ENCODE measurements at regions not wholly inside any gene's neighbourhood (a gene's known extent, or its start where the extent isn't known, plus 50 kb on each side); places are given as distances from the start of the nearest gene placed in this dataset.

DNA sequence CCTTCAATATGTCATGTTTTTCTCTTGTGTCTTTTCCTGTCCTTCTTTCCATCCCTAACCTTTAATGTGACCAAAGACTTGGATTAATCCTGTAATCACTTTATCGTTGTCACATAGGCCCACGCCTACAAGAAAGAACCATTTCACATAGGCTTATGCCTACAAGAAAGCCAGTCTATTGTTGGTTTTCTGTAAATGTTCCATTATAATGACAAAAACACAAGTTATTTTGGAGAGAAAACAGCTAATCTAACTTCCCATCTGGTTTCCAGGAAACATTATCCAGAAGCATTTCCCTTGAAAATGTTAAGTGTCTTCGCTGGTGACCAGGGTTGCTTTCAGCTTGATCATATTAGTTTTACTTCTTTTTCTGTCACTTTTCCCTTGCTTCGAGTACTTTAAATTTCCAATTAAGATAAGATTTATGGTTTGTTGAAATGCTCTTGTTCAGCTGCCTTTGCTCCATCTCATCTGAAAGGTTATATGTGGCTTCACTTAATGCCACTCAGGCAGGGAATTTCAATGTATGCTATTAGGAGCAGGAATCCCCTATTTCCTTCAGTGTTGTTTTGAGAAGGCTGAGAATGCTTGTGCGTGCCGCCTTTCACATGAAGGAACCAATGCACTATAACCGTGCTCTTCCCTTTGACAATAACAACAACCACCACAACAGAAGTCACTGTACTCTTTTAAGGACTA is 708.2 kb downstream of the EFNB2 start:
- no peak for TF ChIP-seq ZNF274 (IDR thresholded peaks at IDR 0.05; ENCODE audit: low read depth, low read length)
- H3K4me3 ChIP-seq (ENCODE audit: low read length) = no peak overlapping the region

DNA sequence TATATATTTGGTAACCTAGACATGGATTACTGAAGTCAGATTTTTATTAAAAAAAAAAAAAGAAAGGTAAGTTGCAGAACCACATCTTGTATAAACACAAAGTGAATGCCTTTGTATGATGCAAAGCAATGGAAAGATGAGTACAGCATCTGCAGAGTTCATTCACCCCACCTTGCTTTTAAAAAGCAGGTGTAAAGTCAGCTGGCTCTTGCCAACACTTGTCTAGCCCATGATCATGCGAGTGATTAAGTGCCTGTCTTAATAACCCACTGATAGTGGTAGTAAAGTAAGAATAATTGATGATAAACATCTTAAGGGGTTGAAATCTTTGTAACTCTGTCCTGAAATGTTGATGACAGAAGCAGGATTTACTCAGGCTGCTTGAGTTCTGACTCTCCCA is 710.4 kb downstream of the EFNB2 start:
- H3K4me3 ChIP-seq (ENCODE audit: low read length) = no peak overlapping the region
- TF ChIP-seq ZNF274 (IDR thresholded peaks at IDR 0.05; ENCODE audit: low read depth, low read length) = no peak

DNA sequence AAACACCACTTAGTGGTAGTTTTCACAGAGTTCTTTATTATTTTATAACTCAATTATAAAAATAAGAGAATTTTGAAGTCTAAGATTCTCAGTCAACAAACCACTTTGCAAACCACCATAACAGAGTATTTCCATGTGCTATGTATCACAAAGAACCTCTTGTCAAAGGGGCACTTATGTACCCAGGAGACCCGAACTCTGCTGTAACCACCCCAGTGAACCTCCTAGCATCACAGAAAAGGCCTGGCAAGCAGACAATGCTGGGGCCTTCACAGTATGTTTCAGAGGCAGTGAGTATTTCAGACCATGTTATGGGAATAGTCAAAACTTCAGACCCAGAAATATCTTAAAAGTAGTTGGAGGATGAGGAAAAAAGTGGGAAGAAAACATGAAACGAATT is 714.1 kb downstream of the EFNB2 start:
- no peak overlapping the region for H3K4me3 ChIP-seq (ENCODE audit: low read length)

DNA sequence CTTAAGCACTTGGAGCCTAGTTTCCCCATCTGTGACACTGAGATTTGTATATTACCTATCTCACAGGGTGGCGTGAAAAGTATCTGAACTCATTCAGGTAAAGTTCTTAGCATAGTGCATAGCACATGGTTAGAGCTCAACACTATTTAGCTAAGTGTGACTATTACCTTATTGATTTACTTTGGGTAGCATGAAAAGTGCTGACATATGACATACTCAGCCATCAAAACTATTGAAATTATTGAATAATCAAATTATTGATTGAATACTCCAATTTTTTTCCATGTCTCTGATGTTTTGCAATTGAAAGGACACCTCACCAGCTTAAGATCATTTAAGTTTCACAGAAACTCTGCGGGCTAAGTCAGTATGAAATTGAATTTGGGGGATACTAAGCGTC is 715.0 kb downstream of the EFNB2 start:
- no peak for TF ChIP-seq ZNF274 (IDR thresholded peaks at IDR 0.05; ENCODE audit: low read depth, low read length)
- no peak overlapping the region for H3K4me3 ChIP-seq (ENCODE audit: low read length)

More for the DNA sequence above, 714.1 kb downstream of the EFNB2 start:
- no peak for TF ChIP-seq ZNF274 (IDR thresholded peaks at IDR 0.05; ENCODE audit: low read depth, low read length)

DNA sequence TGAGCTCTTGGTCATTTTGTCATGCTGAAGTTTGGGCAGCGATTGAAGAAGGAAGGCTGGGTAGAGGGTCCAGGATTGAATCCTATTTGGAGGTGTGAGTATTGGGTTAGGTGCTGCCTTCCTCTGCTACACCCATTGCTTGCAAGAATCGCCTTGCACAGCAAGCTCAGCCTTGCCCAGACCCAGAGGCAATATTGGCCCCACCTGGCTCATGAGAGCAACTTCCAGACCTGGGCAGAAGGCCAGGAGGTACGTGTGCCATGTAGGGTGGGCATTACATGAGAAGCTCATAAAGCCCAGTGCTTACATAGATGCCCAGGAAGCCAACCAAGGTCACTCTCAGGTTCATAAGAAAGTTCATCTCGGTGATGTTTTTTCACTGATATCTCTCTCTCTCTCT is 718.0 kb downstream of the EFNB2 start:
- TF ChIP-seq ZNF274 (IDR thresholded peaks at IDR 0.05; ENCODE audit: low read depth, low read length) = no peak
- H3K4me3 ChIP-seq (ENCODE audit: low read length) = no peak overlapping the region

DNA sequence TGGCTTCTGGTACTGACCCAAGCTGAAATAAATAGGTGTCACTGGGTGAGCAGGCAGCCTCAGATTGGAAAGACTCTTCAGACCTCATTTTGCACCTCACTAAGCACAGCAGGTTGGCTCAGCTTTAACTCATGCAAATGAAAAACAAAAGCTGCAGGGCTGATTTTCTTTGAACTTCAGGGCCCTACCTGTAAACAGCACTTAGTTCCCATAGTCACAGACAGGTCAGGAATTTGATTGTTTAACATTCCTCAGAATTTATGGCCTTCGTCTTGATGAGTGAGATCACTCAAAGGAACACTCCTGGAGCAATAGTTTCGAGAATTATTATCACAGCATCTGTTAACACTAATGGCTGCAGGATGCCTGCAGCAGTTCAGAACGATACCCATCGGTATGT is 718.5 kb downstream of the EFNB2 start:
- no peak overlapping the region for H3K4me3 ChIP-seq (ENCODE audit: low read length)

DNA sequence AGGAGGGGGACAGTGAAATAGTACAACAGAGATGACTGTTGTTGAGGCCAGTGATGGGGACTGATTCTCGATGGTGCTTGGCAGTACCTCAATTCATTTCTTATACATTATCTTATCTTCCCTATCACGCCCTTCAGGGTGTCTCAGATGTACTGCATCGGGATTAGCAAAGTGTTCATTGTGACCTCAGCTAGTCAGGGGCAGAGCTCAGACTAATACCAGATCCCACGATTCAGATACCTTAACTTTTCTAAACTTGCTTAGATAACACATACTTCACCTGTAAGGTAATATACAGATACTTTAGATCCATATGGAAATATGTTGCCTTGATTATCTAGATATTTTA is 720.6 kb downstream of the EFNB2 start:
- no peak overlapping the region for H3K4me3 ChIP-seq (ENCODE audit: low read length)
- TF ChIP-seq ZNF274 (IDR thresholded peaks at IDR 0.05; ENCODE audit: low read depth, low read length) = no peak

More for the DNA sequence above, 718.5 kb downstream of the EFNB2 start:
- no peak for TF ChIP-seq ZNF274 (IDR thresholded peaks at IDR 0.05; ENCODE audit: low read depth, low read length)

DNA sequence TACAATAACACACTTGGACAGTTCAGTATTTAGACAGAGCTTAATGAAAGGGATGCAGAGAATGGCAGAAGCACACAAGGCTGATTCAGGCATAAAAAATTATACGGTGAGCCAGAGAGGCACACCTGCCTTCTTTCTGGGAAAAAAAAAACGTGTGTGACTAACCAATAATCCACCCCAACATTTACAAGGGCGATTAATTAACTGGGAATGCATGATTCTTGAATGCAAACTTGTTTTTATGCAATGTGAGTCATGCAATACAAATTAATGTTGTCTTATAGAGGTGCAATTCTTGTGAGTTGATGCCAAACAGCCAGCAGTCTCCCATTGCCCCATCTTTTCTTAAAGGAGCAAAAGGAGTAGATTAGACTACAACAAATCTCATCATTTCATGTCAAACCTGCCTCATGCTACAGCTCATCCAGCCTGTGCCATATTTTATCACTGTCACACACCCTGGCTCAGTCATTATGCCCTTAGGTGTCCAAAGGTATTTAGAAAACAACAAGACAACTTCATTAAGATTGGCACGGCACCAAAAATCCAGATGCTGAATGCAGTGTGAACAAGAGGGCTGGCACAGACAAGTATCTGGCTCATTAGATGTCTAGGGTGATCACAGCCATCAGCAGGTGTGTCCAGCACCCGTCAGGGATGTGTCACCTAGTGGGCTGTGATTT is 721.1 kb downstream of the EFNB2 start:
- no peak for TF ChIP-seq ZNF274 (IDR thresholded peaks at IDR 0.05; ENCODE audit: low read depth, low read length)
- H3K4me3 ChIP-seq (ENCODE audit: low read length) = no peak overlapping the region

DNA sequence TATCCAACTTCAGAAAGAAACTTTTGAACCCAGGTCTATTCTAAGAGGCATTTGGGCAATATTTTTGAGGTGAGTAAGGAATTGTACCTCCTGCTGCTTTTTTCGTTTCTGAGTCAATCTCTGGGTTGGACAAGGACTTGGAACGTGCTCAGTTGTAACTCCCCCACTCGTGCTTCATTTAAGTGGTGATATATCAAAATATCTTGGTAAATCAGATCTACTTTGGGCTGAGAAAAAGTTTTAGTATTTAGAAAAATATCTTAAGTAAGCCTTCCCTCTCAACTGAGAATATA is 728.9 kb downstream of the EFNB2 start:
- TF ChIP-seq ZNF274 (IDR thresholded peaks at IDR 0.05; ENCODE audit: low read depth, low read length) = no peak
- H3K4me3 ChIP-seq (ENCODE audit: low read length) = no peak overlapping the region

DNA sequence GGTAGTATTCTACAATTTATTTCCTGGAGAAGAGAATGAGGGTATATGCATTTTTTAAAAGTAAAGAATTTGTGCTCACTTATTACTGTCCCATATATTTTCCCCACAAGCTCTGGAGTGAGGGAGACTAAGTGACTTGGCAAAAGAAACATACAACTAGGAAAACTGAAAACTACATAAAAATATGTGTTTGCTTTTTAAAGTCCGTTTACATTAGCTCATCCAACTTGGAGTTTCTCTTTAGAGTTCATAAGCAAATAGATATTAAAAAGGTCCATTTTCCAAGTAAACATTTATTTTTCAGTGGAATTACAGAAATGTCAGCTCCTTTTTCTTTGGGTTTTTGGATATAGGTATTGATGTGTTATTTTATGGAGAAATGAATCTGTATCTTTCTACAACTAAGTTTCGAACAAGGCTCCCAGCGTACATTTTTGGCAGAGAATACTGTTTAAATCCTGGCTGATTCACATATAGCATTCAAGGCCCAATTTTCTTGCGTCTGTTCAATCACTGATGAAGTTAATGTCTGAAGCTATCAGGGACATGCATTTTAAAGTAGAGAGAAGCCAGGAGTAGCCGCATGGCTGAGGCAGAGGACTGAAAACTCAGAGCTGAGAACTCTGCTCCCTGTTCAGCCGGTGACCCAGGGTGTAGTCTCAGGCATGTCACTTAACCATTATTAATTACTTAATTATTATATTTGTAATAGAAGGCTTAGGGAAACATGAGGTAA is 729.4 kb downstream of the EFNB2 start:
- no peak overlapping the region for H3K4me3 ChIP-seq (ENCODE audit: low read length)
- no peak for TF ChIP-seq ZNF274 (IDR thresholded peaks at IDR 0.05; ENCODE audit: low read depth, low read length)

DNA sequence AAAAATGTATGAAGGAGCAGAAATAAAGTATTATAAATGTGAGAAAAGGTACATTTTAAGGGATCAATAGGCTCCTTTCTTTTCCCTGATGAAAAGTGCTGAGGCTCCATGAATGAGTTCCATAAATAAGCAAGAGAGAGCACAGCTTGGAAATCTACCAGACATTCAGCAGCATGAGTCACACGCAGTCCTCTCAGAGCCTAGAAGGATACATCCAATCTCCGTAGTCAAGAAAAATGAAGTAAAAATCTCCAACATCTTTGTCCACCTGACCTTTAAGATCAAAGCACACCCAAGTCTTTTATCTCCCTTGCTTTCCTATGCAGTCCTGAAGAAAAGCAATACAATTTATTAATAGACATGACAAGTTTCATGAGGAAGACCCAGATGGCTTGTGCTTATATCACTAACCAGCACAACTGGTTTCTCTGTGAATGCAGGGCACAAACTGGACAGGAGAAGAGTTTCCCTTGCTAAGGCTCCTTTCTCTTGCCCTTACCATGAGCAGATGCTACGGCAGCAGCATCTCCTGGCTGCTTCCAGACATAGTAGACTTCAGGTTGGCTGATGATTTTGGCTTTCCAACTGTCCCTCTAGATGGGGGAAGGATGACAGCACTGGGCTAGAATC is 730.8 kb downstream of the EFNB2 start:
- no peak overlapping the region for H3K4me3 ChIP-seq (ENCODE audit: low read length)
- TF ChIP-seq ZNF274 (IDR thresholded peaks at IDR 0.05; ENCODE audit: low read depth, low read length) = no peak

DNA sequence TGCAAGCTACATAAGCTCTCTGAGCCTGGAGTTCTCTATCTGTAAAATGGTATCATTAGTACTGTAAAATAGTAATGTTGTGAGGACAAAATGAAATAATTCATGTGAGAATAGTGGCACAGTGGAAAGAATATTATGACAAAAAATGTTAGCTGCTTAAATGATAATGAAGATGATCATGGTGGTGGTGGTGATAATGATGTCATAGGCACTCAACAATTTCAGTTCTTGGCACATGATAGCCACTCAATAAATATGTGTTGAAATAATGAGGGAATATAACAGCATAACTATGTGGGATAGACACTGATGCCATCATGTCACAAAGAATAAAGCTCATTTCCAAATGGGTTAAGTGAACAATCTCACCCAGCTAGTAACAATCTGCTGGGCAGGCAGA is 736.3 kb downstream of the EFNB2 start:
- TF ChIP-seq ZNF274 (IDR thresholded peaks at IDR 0.05; ENCODE audit: low read depth, low read length) = no peak
- no peak overlapping the region for H3K4me3 ChIP-seq (ENCODE audit: low read length)

DNA sequence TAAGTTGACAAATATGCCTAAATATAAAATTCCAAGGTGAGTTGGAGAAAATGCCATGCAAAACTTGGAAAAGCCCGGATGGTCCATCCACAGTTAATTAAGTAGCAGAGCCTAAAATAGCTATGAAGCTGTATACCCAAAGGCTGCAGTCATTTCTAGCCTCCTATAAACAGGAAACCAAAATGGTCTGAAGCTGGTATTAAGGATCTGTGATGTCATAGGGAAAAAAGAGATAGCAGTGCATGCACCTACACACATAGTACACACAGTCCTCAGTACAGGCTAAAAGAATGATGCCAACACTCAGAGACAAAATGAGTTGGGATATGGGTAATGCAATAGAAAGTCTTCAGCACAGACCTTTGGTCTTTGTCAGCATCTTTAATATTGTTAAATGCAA is 736.9 kb downstream of the EFNB2 start:
- TF ChIP-seq ZNF274 (IDR thresholded peaks at IDR 0.05; ENCODE audit: low read depth, low read length) = no peak
- H3K4me3 ChIP-seq (ENCODE audit: low read length) = no peak overlapping the region

DNA sequence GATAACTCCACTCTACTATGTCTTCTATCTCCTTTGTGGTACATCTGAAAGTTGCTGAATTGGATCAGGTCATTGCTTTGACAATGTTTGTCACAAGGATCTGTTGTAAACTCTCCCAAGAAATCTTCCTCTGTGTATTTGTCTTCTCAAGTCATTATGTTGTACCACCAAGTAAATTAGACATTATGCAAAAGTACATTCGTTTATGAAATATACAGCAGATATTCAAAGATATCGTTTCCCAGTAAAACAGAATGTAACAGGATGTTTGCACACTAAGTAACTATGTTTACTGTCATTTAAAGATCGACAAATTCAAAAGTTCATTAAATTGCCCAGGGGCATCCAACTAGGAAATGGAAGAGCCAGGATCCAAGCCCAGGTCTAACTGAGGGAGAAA is 739.4 kb downstream of the EFNB2 start:
- TF ChIP-seq ZNF274 (IDR thresholded peaks at IDR 0.05; ENCODE audit: low read depth, low read length) = no peak
- H3K4me3 ChIP-seq (ENCODE audit: low read length) = no peak overlapping the region

DNA sequence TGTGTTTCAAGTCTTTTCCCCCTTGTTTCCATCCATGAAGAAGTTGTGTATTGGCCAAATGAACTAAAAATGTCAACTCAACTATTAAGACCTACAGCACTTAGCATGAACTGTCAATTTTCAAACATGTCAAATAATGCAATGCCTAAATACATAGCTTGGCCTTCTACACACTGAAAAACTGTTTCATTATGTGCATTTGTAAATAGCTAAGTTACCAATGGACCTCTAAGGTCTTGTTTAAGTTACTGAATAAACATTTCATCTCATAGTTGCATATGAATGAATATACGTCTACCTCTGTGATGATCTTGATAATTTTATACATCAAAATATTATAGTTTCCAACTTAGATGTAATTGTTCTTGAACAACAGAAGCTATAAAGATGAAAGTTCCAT is 744.5 kb downstream of the EFNB2 start:
- no peak for TF ChIP-seq ZNF274 (IDR thresholded peaks at IDR 0.05; ENCODE audit: low read depth, low read length)
- no peak overlapping the region for H3K4me3 ChIP-seq (ENCODE audit: low read length)

Measured in GM08714 (cell line).